GM20000 (cell line): ENCODE measurements at regions not wholly inside any gene's neighbourhood (a gene's known extent, or its start where the extent isn't known, plus 50 kb on each side); places are given as distances from the start of the nearest gene placed in this dataset.

Experiments used
- DNase-seq: peaks from one replicate; pipeline ENCODE4 v3.0.0; 2012; ENCODE audit warnings: low spot score
- TF ChIP-seq, protein P1 (sequence below): IDR thresholded peaks from 2 replicates; pipeline ENCODE4 v1.5.1; 2012; ENCODE audit warnings: mild to moderate bottlenecking, control low read depth; ENCODE audit errors: extremely low read depth, missing control alignments

- DNase-seq, result no peak
Observed at GRCh38 chr6:156231026-156231765, 546.0 kb upstream of the ARID1B start.

GRCh38 chr6:156219973-156220372 is 557.2 kb upstream of the ARID1B start:
- DNase-seq, result no peak
- TF ChIP-seq, protein P1, sequence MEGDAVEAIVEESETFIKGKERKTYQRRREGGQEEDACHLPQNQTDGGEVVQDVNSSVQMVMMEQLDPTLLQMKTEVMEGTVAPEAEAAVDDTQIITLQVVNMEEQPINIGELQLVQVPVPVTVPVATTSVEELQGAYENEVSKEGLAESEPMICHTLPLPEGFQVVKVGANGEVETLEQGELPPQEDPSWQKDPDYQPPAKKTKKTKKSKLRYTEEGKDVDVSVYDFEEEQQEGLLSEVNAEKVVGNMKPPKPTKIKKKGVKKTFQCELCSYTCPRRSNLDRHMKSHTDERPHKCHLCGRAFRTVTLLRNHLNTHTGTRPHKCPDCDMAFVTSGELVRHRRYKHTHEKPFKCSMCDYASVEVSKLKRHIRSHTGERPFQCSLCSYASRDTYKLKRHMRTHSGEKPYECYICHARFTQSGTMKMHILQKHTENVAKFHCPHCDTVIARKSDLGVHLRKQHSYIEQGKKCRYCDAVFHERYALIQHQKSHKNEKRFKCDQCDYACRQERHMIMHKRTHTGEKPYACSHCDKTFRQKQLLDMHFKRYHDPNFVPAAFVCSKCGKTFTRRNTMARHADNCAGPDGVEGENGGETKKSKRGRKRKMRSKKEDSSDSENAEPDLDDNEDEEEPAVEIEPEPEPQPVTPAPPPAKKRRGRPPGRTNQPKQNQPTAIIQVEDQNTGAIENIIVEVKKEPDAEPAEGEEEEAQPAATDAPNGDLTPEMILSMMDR, result no peak

More at GRCh38 chr6:156231026-156231765, 546.0 kb upstream of the ARID1B start:
- TF ChIP-seq, protein P1, result no peak

- TF ChIP-seq, protein P1, result no peak
- DNase-seq, result no peak
Observed at GRCh38 chr6:156205678-156206077, 571.5 kb upstream of the ARID1B start.

GRCh38 chr6:156199182-156199581 is 578.0 kb upstream of the ARID1B start:
- DNase-seq, result no peak
- TF ChIP-seq, protein P1, result no peak

DNA sequence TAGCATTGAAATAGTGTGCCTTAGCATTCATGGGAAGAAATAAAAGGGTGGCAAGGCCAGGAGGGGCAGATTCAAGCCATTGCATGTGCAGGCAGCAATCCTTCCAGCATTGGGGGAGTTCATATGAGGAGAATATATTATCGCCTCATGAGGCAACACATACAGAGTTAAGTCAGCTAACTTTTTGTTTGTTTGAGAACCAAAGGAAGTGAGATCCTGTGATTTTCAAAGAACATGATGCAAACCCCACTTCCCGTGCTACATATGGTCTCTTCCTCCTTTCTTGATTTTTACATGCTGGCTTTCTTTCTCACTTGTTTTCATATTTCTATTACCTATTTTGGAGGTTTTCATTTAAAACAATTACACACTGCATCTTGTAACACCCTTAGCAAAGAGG is 579.7 kb upstream of the ARID1B start:
- DNase-seq, result no peak

GRCh38 chr6:156194981-156195380 is 582.2 kb upstream of the ARID1B start:
- no peak for DNase-seq
- TF ChIP-seq, protein P1, result no peak

More for the DNA sequence above, 579.7 kb upstream of the ARID1B start:
- TF ChIP-seq, protein P1, result no peak

DNA sequence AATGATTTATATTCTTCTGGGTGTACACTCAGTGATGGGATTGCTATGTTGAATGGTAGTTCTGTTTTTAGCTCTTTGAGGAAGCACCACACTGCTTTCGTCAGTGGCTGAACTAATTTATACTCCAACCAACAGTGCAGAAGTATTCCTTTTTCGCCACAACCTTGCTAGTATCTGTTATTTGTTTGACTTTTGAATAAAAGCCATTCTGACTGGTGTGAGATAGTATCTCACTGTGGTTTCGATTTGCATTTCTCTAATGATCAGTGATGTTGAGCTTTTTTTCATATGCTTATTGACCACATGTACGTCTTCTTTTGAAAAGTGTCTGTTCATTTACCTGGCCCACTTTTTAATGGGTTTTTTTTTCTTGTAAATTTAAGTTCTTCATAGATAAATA is 583.8 kb upstream of the ARID1B start:
- TF ChIP-seq, protein P1, result no peak
- no peak for DNase-seq
